Nephron (organoid): ENCODE measurements at regions not wholly inside any gene's neighbourhood (a gene's known extent, or its start where the extent isn't known, plus 50 kb on each side); places are given as distances from the start of the nearest gene placed in this dataset.

Experiments used
- H3K27ac Mint-ChIP-seq, 3 experiments: 2 replicates each; pipeline ENCODE4 v1.8.0; 2020; ENCODE audit warnings: mixed read lengths in 3 of 3, mild to moderate bottlenecking in 2 of 3, moderate library complexity in 1 of 3
- H3K27me3 Mint-ChIP-seq: 2 replicates; pipeline ENCODE4 v1.8.0; 2021; ENCODE audit warnings: low read depth, mild to moderate bottlenecking, moderate library complexity, mixed read lengths
- H3K36me3 Mint-ChIP-seq: 2 replicates; pipeline ENCODE4 v1.8.0; 2020; ENCODE audit warnings: low read depth, mixed read lengths
- H3K4me1 Mint-ChIP-seq: 2 replicates; pipeline ENCODE4 v1.8.0; 2020; ENCODE audit warnings: mixed read lengths
- H3K4me3 Mint-ChIP-seq, 3 experiments: 2 replicates each; pipeline ENCODE4 v1.8.0; 2020; ENCODE audit warnings: mild to moderate bottlenecking in 3 of 3, mixed read lengths in 3 of 3, moderate library complexity in 2 of 3
- H3K9me3 Mint-ChIP-seq: 2 replicates; pipeline ENCODE4 v1.8.0; 2020; ENCODE audit warnings: mixed read lengths
- TF ChIP-seq, protein P1 (sequence below), 3 experiments: fragments of 200-600 bp; sonication (generic); IDR thresholded peaks; one replicate each; pipeline ENCODE4 v1.5.0; 2021; ENCODE audit warnings: antibody characterized with exemption in 3 of 3; ENCODE audit not compliant: unreplicated experiment in 3 of 3

GRCh38 chr9:93372391-93372790 is 79.1 kb upstream of the FAM120A start:
- Mint-ChIP-seq H3K4me1 (no peaks in the 10 kb centered on the region), H3K27ac (no peak overlapping the region), H3K36me3 (no peaks in the 10 kb centered on the region), H3K4me3 (no peak overlapping the region), H3K27me3 (peaks cover 4% of the 10 kb centered on the region), H3K9me3 (no peaks in the 10 kb centered on the region)
- TF ChIP-seq, protein P1, sequence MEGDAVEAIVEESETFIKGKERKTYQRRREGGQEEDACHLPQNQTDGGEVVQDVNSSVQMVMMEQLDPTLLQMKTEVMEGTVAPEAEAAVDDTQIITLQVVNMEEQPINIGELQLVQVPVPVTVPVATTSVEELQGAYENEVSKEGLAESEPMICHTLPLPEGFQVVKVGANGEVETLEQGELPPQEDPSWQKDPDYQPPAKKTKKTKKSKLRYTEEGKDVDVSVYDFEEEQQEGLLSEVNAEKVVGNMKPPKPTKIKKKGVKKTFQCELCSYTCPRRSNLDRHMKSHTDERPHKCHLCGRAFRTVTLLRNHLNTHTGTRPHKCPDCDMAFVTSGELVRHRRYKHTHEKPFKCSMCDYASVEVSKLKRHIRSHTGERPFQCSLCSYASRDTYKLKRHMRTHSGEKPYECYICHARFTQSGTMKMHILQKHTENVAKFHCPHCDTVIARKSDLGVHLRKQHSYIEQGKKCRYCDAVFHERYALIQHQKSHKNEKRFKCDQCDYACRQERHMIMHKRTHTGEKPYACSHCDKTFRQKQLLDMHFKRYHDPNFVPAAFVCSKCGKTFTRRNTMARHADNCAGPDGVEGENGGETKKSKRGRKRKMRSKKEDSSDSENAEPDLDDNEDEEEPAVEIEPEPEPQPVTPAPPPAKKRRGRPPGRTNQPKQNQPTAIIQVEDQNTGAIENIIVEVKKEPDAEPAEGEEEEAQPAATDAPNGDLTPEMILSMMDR (IDR thresholded peaks at IDR 0.05; ENCODE audit: unreplicated experiment in 3 of 3): no peak

- Mint-ChIP-seq H3K9me3 (no peaks in the 10 kb centered on the region), H3K4me1 (no peaks in the 10 kb centered on the region), H3K4me3 (no peak overlapping the region), H3K27me3 (no peaks in the 10 kb centered on the region), H3K27ac (no peak overlapping the region), H3K36me3 (no peaks in the 10 kb centered on the region)
- TF ChIP-seq, protein P1 (IDR thresholded peaks at IDR 0.05; ENCODE audit: unreplicated experiment in 3 of 3): no peak
Observed at GRCh38 chr9:93376411-93376810, 75.1 kb upstream of the FAM120A start.

DNA sequence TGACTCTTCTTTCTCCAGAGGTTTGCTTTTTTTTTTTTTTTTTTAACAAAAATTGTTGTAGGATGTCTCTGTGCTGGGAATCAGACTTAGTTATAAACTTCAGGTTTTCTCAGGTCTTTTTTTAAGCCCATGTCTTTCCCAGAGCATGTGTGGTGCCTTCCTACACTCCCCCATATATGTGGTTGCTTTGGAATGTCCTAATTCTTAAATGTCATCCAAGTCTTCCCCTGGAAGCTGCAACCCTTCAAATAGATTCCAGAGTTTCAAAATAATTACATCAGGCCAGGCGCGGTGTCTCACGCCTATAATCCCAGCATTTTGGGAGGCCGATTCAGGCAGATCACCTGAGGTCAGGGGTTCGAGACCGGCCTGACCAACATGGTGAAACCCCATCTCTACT is 73.2 kb upstream of the FAM120A start:
- H3K4me3 Mint-ChIP-seq: no peak overlapping the region
- TF ChIP-seq, protein P1 (IDR thresholded peaks at IDR 0.05; ENCODE audit: unreplicated experiment in 3 of 3): no peak
- H3K9me3 Mint-ChIP-seq: peaks cover 7% of the 10 kb centered on the region
- no peak overlapping the region for H3K27ac Mint-ChIP-seq
- H3K4me1 Mint-ChIP-seq: no peaks in the 10 kb centered on the region
- no peaks in the 10 kb centered on the region for H3K27me3 Mint-ChIP-seq
- no peaks in the 10 kb centered on the region for H3K36me3 Mint-ChIP-seq

DNA sequence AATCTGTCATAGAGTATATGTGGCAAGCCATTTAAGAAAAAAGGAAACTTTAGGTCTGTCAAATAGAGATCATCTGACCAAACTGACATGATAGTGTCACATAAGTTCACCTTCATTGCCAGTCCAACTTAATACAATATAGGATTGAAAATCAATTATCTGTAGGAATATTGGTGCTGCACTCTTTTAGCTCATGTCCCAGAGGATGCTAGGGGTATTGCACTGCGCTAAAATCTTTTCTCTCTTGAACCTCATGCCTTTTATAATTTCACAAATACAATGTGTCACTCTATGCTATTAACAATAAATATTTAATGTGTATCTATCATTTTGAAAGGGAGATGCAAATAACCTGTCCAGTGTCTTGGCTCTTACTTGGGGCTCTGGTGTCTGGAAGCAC is 72.4 kb upstream of the FAM120A start:
- Mint-ChIP-seq H3K27ac (no peak overlapping the region), H3K4me1 (no peaks in the 10 kb centered on the region), H3K27me3 (no peaks in the 10 kb centered on the region), H3K9me3 (peaks cover 7% of the 10 kb centered on the region), H3K4me3 (no peak overlapping the region), H3K36me3 (no peaks in the 10 kb centered on the region)
- TF ChIP-seq, protein P1 (IDR thresholded peaks at IDR 0.05; ENCODE audit: unreplicated experiment in 3 of 3): peak in 2 of 3 experiments; percentile 10 to 20

DNA sequence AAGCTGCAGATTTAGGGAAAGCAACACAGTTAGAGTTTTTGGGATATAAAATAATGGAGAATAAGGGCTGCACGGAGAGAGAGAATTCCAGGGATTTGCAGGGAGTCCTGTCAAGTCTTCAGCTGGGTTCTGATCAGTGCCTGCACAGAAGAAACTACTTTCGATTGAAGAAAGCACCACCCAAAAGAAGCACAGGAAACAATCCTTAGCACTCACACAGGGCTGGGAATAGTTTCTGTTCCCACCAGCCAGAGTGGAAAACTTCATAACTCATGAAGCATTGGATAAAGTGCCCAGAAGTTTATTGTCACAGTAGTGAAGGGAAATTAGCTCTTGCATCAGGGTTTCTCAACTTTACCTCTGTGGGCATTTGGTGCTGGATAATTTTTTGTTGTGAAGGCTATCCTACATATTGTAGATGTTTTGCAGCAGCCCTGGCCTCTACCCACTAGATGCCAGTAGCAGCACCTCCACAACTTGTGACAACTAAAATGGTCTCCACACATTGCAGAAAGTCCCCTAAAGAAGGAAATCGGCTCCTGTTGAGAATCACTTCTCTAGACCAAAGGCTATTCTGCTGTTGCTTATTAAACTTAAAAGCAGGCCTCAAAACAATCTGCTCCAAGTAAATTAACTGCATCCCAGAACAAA is 71.0 kb upstream of the FAM120A start:
- Mint-ChIP-seq H3K27ac (no peak overlapping the region), H3K4me1 (no peaks in the 10 kb centered on the region), H3K4me3 (no peak overlapping the region), H3K9me3 (peaks cover 7% of the 10 kb centered on the region), H3K27me3 (no peaks in the 10 kb centered on the region), H3K36me3 (no peaks in the 10 kb centered on the region)
- TF ChIP-seq, protein P1 (IDR thresholded peaks at IDR 0.05; ENCODE audit: unreplicated experiment in 3 of 3): no peak

GRCh38 chr9:93387791-93388190 is 63.7 kb upstream of the FAM120A start:
- TF ChIP-seq, protein P1 (IDR thresholded peaks at IDR 0.05; ENCODE audit: unreplicated experiment in 3 of 3): no peak
- H3K27me3 Mint-ChIP-seq: peaks cover 5% of the 10 kb centered on the region
- no peaks in the 10 kb centered on the region for H3K36me3 Mint-ChIP-seq
- H3K9me3 Mint-ChIP-seq: peaks cover 1% of the 10 kb centered on the region
- H3K4me3 Mint-ChIP-seq: no peak overlapping the region
- H3K27ac Mint-ChIP-seq: no peak overlapping the region
- H3K4me1 Mint-ChIP-seq: no peaks in the 10 kb centered on the region
